ENCODE measurements at regions not wholly inside any gene's neighbourhood (a gene's known extent, or its start where the extent isn't known, plus 50 kb on each side); places are given as distances from the start of the nearest gene placed in this dataset.

DNA sequence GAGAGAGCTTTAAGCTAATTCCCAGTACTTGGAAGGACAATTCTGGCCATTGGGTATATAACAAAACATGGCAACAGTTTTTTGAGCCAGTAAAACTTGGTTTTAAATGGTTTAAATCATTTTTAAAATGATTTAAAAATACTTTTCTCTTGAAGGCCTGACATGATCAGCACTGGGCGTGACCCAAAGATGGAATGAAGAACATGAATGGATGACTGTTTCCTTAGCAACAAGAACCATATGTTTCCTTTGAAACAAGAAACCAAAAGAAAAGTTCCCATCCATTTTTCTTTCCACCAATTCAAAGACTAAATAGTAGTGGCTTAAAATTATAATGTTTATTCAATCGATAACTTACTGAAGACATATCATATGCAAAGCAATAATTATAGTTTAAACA, 348.3 kb upstream of the FIGN start:
- TF ChIP-seq EZH2 (IDR thresholded peaks at IDR 0.05; ENCODE audit: insufficient read depth, poor library complexity, severe bottlenecking) (no peak), EZH2phosphoT487 (IDR thresholded peaks at IDR 0.05; ENCODE audit: insufficient read depth, low read depth) (no peak)
